MM.1S (cell line): ENCODE measurements at regions not wholly inside any gene's neighbourhood (a gene's known extent, or its start where the extent isn't known, plus 50 kb on each side); places are given as distances from the start of the nearest gene placed in this dataset.

Experiments used
- CTCF ChIP-seq: fragments of 300-600 bp; sonication (generic); IDR thresholded peaks from 2 replicates; pipeline ENCODE4 v1.5.1; 2016; ENCODE audit warnings: antibody characterized with exemption, low read length, mixed read lengths
- EZH2phosphoT487 ChIP-seq: fragments of 300-600 bp; sonication (generic); IDR thresholded peaks from 2 replicates; pipeline ENCODE4 v1.6.1; 2018; ENCODE audit warnings: antibody characterized with exemption, low read length

GRCh38 chr2:133710613-133711012, 142.3 kb upstream of the NCKAP5 start:
- TF ChIP-seq EZH2phosphoT487 (no peak), CTCF (no peak)
